COLO668 (cell line): ENCODE measurements at regions not wholly inside any gene's neighbourhood (a gene's known extent, or its start where the extent isn't known, plus 50 kb on each side); places are given as distances from the start of the nearest gene placed in this dataset.

Experiments
- DNase-seq: peaks from one replicate; lab custom pipeline; 2025; ENCODE audit not compliant: unreplicated experiment; lab: John Stamatoyannopoulos, UW

- DNase-seq = no peak
Observed at GRCh38 chr16:6861815-6862477, 470.7 kb upstream of the RBFOX1 start.

- no peak for DNase-seq
Observed at GRCh38 chr16:6861135-6861814, 471.4 kb upstream of the RBFOX1 start.

- no peak for DNase-seq
Observed at GRCh38 chr16:6857575-6857974, 475.1 kb upstream of the RBFOX1 start.

- DNase-seq = no peak
Observed at GRCh38 chr16:6856578-6856977, 476.1 kb upstream of the RBFOX1 start.

- no peak for DNase-seq
Observed at GRCh38 chr16:6853565-6853964, 479.1 kb upstream of the RBFOX1 start.

GRCh38 chr16:6852643-6853225, 479.9 kb upstream of the RBFOX1 start:
- no peak for DNase-seq

GRCh38 chr16:6846452-6846851, 486.2 kb upstream of the RBFOX1 start:
- DNase-seq = no peak

GRCh38 chr16:6841392-6841791, 491.3 kb upstream of the RBFOX1 start:
- DNase-seq = no peak

GRCh38 chr16:6837722-6838121, 494.9 kb upstream of the RBFOX1 start:
- DNase-seq = no peak

- DNase-seq = no peak
Observed at GRCh38 chr16:6836766-6837165, 495.9 kb upstream of the RBFOX1 start.

GRCh38 chr16:6835941-6836340, 496.7 kb upstream of the RBFOX1 start:
- no peak for DNase-seq

- DNase-seq = no peak
Observed at GRCh38 chr16:6835516-6835915, 497.1 kb upstream of the RBFOX1 start.

GRCh38 chr16:6828690-6829089, 504.0 kb upstream of the RBFOX1 start:
- DNase-seq = no peak

GRCh38 chr16:6827931-6828330, 504.7 kb upstream of the RBFOX1 start:
- DNase-seq = no peak

- DNase-seq = no peak
Observed at GRCh38 chr16:6827267-6827666, 505.4 kb upstream of the RBFOX1 start.

- DNase-seq = no peak
Observed at GRCh38 chr16:6822041-6822440, 510.6 kb upstream of the RBFOX1 start.

GRCh38 chr16:6804461-6804860, 528.2 kb upstream of the RBFOX1 start:
- DNase-seq = no peak

GRCh38 chr16:6803176-6803575, 529.5 kb upstream of the RBFOX1 start:
- no peak for DNase-seq

GRCh38 chr16:6797223-6797622, 535.4 kb upstream of the RBFOX1 start:
- DNase-seq = no peak

GRCh38 chr16:6777624-6778023, 555.0 kb upstream of the RBFOX1 start:
- no peak for DNase-seq

- no peak for DNase-seq
Observed at GRCh38 chr16:6775712-6776111, 556.9 kb upstream of the RBFOX1 start.

GRCh38 chr16:6771956-6772355, 560.7 kb upstream of the RBFOX1 start:
- no peak for DNase-seq

GRCh38 chr16:6753553-6753952, 579.1 kb upstream of the RBFOX1 start:
- DNase-seq = no peak
